Body of pancreas (tissue), 4 donors: ENCODE measurements at regions not wholly inside any gene's neighbourhood (a gene's known extent, or its start where the extent isn't known, plus 50 kb on each side); places are given as distances from the start of the nearest gene placed in this dataset.

ENCODE experiments used
- ATAC-seq: fragments of 150-250 bp; one replicate; pipeline ENCODE4 v1.9.1; 2016
- DNase-seq, 4 donors: peaks; one replicate each; pipeline ENCODE4 v3.0.0-alpha.2; 2019
- H3K27ac ChIP-seq, 4 donors: fragments of 200-600 bp; sonication (generic); 1 replicate in 3 of 4; 2 replicates in 1 of 4; pipeline versions ENCODE4 v1.5.1 to v1.6.1; 2016 to 2019; ENCODE audit warnings: mild to moderate bottlenecking in 1 of 4, mixed read lengths in 1 of 4, moderate library complexity in 1 of 4
- H3K27me3 ChIP-seq, 2 donors: fragments of 200-600 bp; sonication (generic); one replicate each; pipeline ENCODE4 v1.6.0; 2016; ENCODE audit warnings: mild to moderate bottlenecking in 1 of 2
- H3K36me3 ChIP-seq, 2 donors: fragments of 200-600 bp; sonication (generic); replicated peaks in 1 of 2; 2 replicates each; pipeline ENCODE4 v1.5.1; 2016; ENCODE audit warnings: low read depth in 2 of 2; ENCODE audit not compliant: insufficient read depth in 1 of 2
- H3K4me1 ChIP-seq: fragments of 200-600 bp; sonication (generic); one replicate; pipeline ENCODE4 v1.6.0; 2016
- H3K4me3 ChIP-seq, 2 donors: fragments of 200-600 bp; sonication (generic); 1 replicate in 1 of 2; 2 replicates in 1 of 2; pipeline ENCODE4 v1.5.1; 2016 to 2019
- H3K9me3 ChIP-seq, 3 donors: fragments of 200-600 bp; sonication (generic); 1 replicate in 2 of 3; 2 replicates in 1 of 3; pipeline ENCODE4 v1.5.1; 2016
- POLR2A ChIP-seq, 3 donors: fragments of 450-650 bp; IDR thresholded peaks; one replicate each; pipeline ENCODE4 v1.6.1; 2016; ENCODE audit warnings: antibody characterized with exemption in 3 of 3, mild to moderate bottlenecking in 2 of 3
- WGBS, 2 donors: methylation state at CpG; one replicate each; pipeline ENCODE4 v1.1.5; 2017; 5-methylcytosine and 5-hydroxymethylcytosine counted together
- intact Hi-C: fragments of 100-400 bp; cut with DNase I; formaldehyde crosslinking; loops from one replicate; pipeline ENCODE4 v1.15.1; 2023
- TF ChIP-seq, protein P1 (sequence below), 7 experiments: fragments of 450-650 bp in 4 of 7; fragments of 200-600 bp in 3 of 7; sonication (generic) in 3 of 7; IDR thresholded peaks; one replicate each; pipeline ENCODE4 v1.5.1; 2016 to 2019; ENCODE audit warnings: antibody characterized with exemption in 7 of 7

DNA sequence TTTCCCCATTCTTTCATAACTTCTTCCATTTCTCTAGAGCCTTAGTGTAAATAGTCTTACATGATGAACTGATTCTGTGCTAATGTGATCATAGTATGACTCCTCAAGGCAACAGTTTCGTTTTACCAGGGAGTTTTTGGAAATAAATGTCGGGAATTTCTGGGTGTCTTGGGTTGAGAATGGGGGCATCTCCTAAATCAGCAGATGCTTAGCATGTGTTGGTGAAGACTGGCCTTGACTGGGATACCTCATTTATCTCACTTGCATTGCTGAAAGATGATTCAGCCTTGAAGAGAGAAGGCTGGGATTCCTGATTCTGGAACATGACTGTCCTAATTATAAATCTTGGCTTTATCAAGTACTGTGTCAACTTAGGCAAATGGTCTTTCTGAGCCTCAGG lies 115.7 kb upstream of the C11orf87 start:
- intact Hi-C loops: no loop called here
- Histone ChIP-seq H3K4me1 (no peaks in the 10 kb centered on the region), H3K9me3 (no peaks in the 10 kb centered on the region), H3K4me3 (no peak overlapping the region), H3K36me3 (no peaks in the 10 kb centered on the region), H3K27ac (no peak overlapping the region), H3K27me3 (no peaks in the 10 kb centered on the region)
- no peak for TF ChIP-seq POLR2A (IDR thresholded peaks at IDR 0.05)
- TF ChIP-seq, protein P1, sequence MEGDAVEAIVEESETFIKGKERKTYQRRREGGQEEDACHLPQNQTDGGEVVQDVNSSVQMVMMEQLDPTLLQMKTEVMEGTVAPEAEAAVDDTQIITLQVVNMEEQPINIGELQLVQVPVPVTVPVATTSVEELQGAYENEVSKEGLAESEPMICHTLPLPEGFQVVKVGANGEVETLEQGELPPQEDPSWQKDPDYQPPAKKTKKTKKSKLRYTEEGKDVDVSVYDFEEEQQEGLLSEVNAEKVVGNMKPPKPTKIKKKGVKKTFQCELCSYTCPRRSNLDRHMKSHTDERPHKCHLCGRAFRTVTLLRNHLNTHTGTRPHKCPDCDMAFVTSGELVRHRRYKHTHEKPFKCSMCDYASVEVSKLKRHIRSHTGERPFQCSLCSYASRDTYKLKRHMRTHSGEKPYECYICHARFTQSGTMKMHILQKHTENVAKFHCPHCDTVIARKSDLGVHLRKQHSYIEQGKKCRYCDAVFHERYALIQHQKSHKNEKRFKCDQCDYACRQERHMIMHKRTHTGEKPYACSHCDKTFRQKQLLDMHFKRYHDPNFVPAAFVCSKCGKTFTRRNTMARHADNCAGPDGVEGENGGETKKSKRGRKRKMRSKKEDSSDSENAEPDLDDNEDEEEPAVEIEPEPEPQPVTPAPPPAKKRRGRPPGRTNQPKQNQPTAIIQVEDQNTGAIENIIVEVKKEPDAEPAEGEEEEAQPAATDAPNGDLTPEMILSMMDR (IDR thresholded peaks at IDR 0.05): no peak
- no peak for ATAC-seq
- WGBS, 2 donors: 31 to 44% methylated on average over 2 of the region's 2 CpGs
- DNase-seq: no peak

DNA sequence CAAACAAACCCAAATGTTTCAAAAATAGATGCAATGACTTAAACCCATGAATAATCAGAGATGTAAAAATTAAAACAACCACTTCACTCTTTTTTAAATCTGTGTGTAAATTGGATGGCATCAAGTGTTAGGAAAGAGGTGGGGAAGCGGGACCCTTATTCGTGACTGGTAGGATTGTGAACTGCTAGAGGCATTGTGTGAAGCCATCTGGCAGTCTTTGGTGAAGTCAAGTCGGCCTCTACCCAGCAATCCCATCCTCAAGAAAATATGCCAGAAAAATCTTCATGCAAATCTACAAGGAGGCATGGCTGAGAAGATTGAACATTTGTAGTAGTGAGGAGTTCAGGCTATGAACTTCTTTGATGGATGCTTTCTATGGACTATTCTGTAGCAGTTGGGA lies 114.6 kb upstream of the C11orf87 start:
- no peaks in the 10 kb centered on the region for H3K9me3 ChIP-seq
- no peak overlapping the region for H3K27ac ChIP-seq
- no peaks in the 10 kb centered on the region for H3K27me3 ChIP-seq
- H3K4me1 ChIP-seq: no peaks in the 10 kb centered on the region
- intact Hi-C loops: no loop called here
- no peak for ATAC-seq
- TF ChIP-seq, protein P1 (IDR thresholded peaks at IDR 0.05): no peak
- no peak for TF ChIP-seq POLR2A (IDR thresholded peaks at IDR 0.05)
- 63 to 66% methylated on average over 3 of the region's 3 CpGs for WGBS, 2 donors
- no peak overlapping the region for H3K4me3 ChIP-seq
- no peak for DNase-seq
- H3K36me3 ChIP-seq: no peaks in the 10 kb centered on the region

DNA sequence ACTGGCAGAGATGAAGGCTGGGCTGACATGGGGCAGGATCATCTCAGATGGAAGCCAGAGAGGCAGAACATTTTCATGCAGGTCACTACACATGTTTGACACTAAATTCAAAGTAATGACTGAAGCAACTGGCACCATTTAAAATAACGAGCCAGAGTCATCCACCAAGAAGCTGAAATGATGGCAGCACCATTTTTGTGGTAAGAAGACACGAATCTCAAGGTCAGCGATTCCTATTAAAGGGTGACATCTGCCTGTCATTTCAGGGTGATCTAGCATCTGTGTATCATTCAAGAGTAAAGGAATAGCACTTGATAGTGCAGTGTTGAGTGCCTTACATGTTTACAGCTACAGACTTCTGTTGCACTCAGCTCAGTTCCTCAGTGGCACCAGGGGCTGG lies 113.4 kb upstream of the C11orf87 start:
- Histone ChIP-seq H3K27ac (no peak overlapping the region), H3K36me3 (no peaks in the 10 kb centered on the region), H3K27me3 (no peaks in the 10 kb centered on the region), H3K9me3 (no peaks in the 10 kb centered on the region), H3K4me3 (no peak overlapping the region), H3K4me1 (no peaks in the 10 kb centered on the region)
- no peak for TF ChIP-seq POLR2A (IDR thresholded peaks at IDR 0.05)
- TF ChIP-seq, protein P1 (IDR thresholded peaks at IDR 0.05): no peak
- 59 to 65% methylated on average over 3 of the region's 3 CpGs for WGBS, 2 donors
- ATAC-seq (no peak), DNase-seq (no peak)
- intact Hi-C loops: no loop called here

DNA sequence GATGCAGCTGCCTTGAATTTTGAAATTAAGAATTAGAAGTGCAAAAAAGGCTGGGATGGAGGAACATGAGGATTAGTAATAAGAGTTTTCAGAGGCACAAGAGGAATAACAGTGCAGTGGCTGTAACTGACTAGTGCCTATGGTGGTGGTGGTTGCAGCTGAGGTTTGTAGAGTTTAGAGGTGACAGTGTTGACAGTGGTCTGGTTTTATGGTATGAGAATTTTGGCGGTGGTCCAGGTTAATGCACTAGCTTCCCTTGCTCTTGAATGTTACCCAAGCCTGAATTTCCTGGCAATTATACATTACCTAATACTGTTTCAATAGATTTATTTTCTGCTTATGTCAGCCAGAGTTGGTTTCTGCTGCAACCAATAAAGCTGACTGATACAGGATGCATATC lies 112.8 kb upstream of the C11orf87 start:
- 42 to 67% methylated on average over 1 of the region's 1 CpG for WGBS, 2 donors
- H3K4me3 ChIP-seq: no peak overlapping the region
- no peak for DNase-seq
- no peaks in the 10 kb centered on the region for H3K36me3 ChIP-seq
- intact Hi-C loops: no loop called here
- H3K9me3 ChIP-seq: no peaks in the 10 kb centered on the region
- ATAC-seq: no peak
- no peaks in the 10 kb centered on the region for H3K4me1 ChIP-seq
- H3K27ac ChIP-seq: no peak overlapping the region
- H3K27me3 ChIP-seq: no peaks in the 10 kb centered on the region
- TF ChIP-seq, protein P1 (IDR thresholded peaks at IDR 0.05): no peak
- no peak for TF ChIP-seq POLR2A (IDR thresholded peaks at IDR 0.05)

DNA sequence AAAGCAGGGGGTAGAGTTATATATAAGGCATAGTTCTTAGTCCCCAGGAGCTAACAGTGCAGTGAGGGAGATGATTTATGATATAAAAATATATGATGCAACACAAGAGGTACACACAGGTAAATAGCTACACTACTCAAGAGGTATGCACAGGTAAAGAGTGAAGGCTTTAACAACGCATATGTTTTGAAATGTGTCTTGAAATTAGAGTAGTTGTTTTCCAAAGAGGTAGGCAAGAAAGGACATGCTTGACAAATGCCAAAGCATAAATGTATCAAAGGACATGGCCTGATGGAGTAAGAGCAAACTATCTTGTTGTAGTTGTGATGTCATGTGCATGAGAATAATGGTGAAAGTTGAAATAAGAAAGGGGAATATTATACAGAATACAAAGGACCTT lies 104.3 kb upstream of the C11orf87 start:
- H3K4me1 ChIP-seq: no peaks in the 10 kb centered on the region
- WGBS, 2 donors: 65 to 75% methylated on average over 1 of the region's 1 CpG
- ATAC-seq: no peak

More for the DNA sequence above, 104.3 kb upstream of the C11orf87 start:
- no peaks in the 10 kb centered on the region for H3K9me3 ChIP-seq
- no peak overlapping the region for H3K4me3 ChIP-seq
- H3K27me3 ChIP-seq: no peaks in the 10 kb centered on the region
- no peak for DNase-seq
- H3K27ac ChIP-seq: no peak overlapping the region
- TF ChIP-seq POLR2A (IDR thresholded peaks at IDR 0.05): no peak
- TF ChIP-seq, protein P1 (IDR thresholded peaks at IDR 0.05): no peak
- intact Hi-C loops: no loop called here
- H3K36me3 ChIP-seq: no peaks in the 10 kb centered on the region
